ENCODE measurements at regions not wholly inside any gene's neighbourhood (a gene's known extent, or its start where the extent isn't known, plus 50 kb on each side); places are given as distances from the start of the nearest gene placed in this dataset.

DNA sequence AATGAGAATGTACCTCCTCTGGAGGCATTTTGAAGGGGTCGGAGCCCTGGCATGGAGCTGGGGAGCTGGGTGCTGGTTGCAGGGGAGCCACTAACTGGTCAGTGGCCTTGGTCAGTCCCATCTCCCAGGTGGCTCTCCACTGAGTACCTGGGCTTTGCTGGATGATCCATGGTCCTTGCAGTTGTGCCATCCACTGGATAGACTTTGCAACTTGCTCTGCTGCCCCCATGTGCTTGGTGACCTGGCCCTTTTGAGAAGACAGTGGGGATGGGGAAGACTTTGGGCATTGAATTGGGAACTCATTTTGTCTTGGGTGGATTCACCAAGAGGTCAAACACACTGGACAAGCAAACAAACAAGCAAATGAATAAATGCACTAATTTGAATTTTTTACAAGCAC, 263.9 kb downstream of the MYCN start:
- H3K79me2 ChIP-seq: no peaks in the 10 kb centered on the region
- H3K27ac ChIP-seq: no peak overlapping the region
- H3K9ac ChIP-seq: no peak overlapping the region
- H3K9me3 ChIP-seq (ENCODE audit: control insufficient read depth, low read length): no peaks in the 10 kb centered on the region
- no peaks in the 10 kb centered on the region for H3K36me3 ChIP-seq (ENCODE audit: control insufficient read depth, insufficient read depth, low read length)
- no peaks in the 10 kb centered on the region for H3K27me3 ChIP-seq (ENCODE audit: control insufficient read depth, insufficient read depth, low read length)
- H3K4me1 ChIP-seq: no peaks in the 10 kb centered on the region
- no peak overlapping the region for H3K4me3 ChIP-seq (ENCODE audit: low read depth, low read length)
- TF ChIP-seq, protein P1, sequence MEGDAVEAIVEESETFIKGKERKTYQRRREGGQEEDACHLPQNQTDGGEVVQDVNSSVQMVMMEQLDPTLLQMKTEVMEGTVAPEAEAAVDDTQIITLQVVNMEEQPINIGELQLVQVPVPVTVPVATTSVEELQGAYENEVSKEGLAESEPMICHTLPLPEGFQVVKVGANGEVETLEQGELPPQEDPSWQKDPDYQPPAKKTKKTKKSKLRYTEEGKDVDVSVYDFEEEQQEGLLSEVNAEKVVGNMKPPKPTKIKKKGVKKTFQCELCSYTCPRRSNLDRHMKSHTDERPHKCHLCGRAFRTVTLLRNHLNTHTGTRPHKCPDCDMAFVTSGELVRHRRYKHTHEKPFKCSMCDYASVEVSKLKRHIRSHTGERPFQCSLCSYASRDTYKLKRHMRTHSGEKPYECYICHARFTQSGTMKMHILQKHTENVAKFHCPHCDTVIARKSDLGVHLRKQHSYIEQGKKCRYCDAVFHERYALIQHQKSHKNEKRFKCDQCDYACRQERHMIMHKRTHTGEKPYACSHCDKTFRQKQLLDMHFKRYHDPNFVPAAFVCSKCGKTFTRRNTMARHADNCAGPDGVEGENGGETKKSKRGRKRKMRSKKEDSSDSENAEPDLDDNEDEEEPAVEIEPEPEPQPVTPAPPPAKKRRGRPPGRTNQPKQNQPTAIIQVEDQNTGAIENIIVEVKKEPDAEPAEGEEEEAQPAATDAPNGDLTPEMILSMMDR (IDR thresholded peaks at IDR 0.05): no peak
- H2AFZ ChIP-seq: no peak overlapping the region
- no peak overlapping the region for H3K4me2 ChIP-seq (ENCODE audit: low read length)

DNA sequence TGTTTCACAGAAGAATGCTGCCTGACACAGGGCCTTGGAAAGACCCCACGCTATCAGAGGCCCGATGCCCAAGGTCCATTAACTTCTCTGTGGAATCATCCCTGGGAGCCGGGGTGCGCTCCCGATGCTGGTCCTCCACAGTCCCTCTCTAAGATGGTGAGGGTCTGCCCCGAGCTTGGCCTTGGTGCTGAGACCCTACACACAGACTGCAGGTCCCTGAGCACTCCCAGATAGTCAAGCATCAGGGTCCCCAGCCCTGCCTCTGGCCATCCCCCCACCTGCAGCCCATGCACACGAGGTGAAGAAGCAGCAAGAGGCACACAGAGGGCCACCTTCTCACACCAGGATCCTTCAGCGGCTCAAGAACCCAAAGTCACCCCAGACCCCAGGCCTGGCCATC, 263.3 kb downstream of the MYCN start:
- H3K9ac ChIP-seq: no peak overlapping the region
- no peaks in the 10 kb centered on the region for H3K36me3 ChIP-seq (ENCODE audit: control insufficient read depth, insufficient read depth, low read length)
- H3K27ac ChIP-seq: no peak overlapping the region
- no peaks in the 10 kb centered on the region for H3K27me3 ChIP-seq (ENCODE audit: control insufficient read depth, insufficient read depth, low read length)
- no peaks in the 10 kb centered on the region for H3K79me2 ChIP-seq
- H3K4me2 ChIP-seq (ENCODE audit: low read length): no peak overlapping the region
- no peak overlapping the region for H3K4me3 ChIP-seq (ENCODE audit: low read depth, low read length)
- no peaks in the 10 kb centered on the region for H3K4me1 ChIP-seq
- H3K9me3 ChIP-seq (ENCODE audit: control insufficient read depth, low read length): no peaks in the 10 kb centered on the region
- TF ChIP-seq, protein P1 (IDR thresholded peaks at IDR 0.05): no peak
- H2AFZ ChIP-seq: no peak overlapping the region

DNA sequence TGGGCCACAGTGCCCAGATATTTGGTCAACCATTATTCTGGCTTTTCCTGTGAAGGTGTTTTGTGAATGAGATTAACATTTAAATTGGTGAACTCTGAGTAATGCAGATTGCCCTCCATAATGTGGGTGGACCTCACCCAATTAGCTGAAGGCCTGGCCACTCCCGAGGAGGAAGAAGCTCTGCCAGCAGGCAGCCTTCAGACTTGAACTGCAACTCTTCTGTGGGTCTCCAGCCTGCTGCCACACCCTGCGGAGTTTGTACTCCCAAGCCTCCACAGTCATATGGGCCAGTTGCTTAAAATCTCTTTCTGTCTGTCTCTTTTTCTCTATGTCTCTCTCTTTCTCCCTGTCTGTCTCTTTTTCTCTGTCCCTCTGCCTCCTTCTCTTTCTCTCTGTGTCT, 262.7 kb downstream of the MYCN start:
- Histone ChIP-seq H3K27ac (no peak overlapping the region), H3K27me3 (ENCODE audit: control insufficient read depth, insufficient read depth, low read length) (no peaks in the 10 kb centered on the region)

DNA sequence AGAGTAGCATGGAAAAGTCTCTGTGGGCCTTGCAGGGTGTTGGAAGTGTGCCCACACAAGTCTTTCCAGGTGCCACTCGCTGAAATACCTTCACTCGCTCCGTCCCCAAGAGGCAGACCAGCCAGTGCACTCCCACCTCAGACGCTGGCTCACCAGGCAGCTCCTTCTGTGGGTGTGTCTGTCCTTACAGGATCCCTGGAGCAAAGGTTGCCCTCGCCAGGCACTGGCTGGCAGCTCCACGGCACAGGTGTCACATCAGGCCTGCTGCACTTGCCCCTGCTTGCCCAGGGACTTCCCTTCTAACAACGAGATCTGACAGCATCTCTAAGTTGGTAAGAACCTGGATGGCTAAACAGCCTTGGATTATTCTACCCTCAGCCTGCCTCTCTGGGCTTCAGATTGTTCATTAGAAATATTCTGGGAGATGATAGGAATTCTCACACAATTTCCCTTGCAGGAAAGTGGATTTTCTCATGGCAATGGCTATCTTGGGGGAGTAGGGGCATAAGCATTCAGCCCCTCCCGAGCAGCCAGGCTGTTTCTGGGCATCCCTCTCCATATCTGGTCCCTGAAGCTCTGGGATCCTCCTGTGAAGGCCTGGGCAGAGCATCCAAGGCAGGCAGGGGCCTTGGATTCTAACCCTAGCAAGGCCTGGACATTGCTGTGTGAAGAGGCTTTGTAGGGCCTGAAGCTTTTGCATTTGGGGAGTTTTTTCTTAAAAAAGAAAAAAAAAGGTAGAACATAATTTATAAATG, 262.1 kb downstream of the MYCN start:
- H3K9ac ChIP-seq: no peak overlapping the region
- no peak overlapping the region for H3K4me2 ChIP-seq (ENCODE audit: low read length)
- H3K27me3 ChIP-seq (ENCODE audit: control insufficient read depth, insufficient read depth, low read length): no peaks in the 10 kb centered on the region
- no peak overlapping the region for H3K27ac ChIP-seq
- TF ChIP-seq, protein P1 (IDR thresholded peaks at IDR 0.05): no peak
- H3K79me2 ChIP-seq: no peaks in the 10 kb centered on the region
- H3K9me3 ChIP-seq (ENCODE audit: control insufficient read depth, low read length): no peaks in the 10 kb centered on the region
- no peak overlapping the region for H3K4me3 ChIP-seq (ENCODE audit: low read depth, low read length)
- no peaks in the 10 kb centered on the region for H3K36me3 ChIP-seq (ENCODE audit: control insufficient read depth, insufficient read depth, low read length)
- no peak overlapping the region for H2AFZ ChIP-seq
- H3K4me1 ChIP-seq: no peaks in the 10 kb centered on the region

More for the DNA sequence above, 262.7 kb downstream of the MYCN start:
- Histone ChIP-seq H3K4me1 (no peaks in the 10 kb centered on the region), H2AFZ (no peak overlapping the region), H3K79me2 (no peaks in the 10 kb centered on the region), H3K36me3 (ENCODE audit: control insufficient read depth, insufficient read depth, low read length) (no peaks in the 10 kb centered on the region), H3K9me3 (ENCODE audit: control insufficient read depth, low read length) (no peaks in the 10 kb centered on the region), H3K4me3 (ENCODE audit: low read depth, low read length) (no peak overlapping the region), H3K4me2 (ENCODE audit: low read length) (no peak overlapping the region), H3K9ac (no peak overlapping the region)
- TF ChIP-seq, protein P1 (IDR thresholded peaks at IDR 0.05): no peak

DNA sequence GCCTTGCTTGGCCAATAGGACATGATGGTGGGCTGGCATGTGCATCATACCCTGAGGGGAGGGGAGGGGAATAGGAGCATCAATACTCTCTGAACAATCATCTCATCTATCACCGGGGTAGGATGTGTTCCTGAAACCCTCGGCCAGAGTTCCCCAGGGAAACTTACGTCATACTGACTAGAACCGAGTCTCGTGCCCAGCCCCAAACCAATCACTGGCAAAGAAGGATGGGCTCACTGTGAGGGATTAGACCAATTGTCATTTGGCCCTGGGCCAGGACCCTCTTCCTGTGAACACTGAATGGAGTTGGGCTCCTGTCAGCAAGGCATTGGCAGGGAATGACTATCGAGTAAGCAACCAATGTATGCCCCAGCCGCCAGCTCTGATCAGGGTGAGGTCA, 261.5 kb downstream of the MYCN start:
- H2AFZ ChIP-seq: no peak overlapping the region
- no peak overlapping the region for H3K4me2 ChIP-seq (ENCODE audit: low read length)
- no peaks in the 10 kb centered on the region for H3K79me2 ChIP-seq
- H3K27ac ChIP-seq: no peak overlapping the region
- H3K9ac ChIP-seq: no peak overlapping the region
- no peaks in the 10 kb centered on the region for H3K36me3 ChIP-seq (ENCODE audit: control insufficient read depth, insufficient read depth, low read length)
- no peak overlapping the region for H3K4me3 ChIP-seq (ENCODE audit: low read depth, low read length)
- H3K27me3 ChIP-seq (ENCODE audit: control insufficient read depth, insufficient read depth, low read length): no peaks in the 10 kb centered on the region
- TF ChIP-seq, protein P1 (IDR thresholded peaks at IDR 0.05): no peak
- no peaks in the 10 kb centered on the region for H3K4me1 ChIP-seq
- no peaks in the 10 kb centered on the region for H3K9me3 ChIP-seq (ENCODE audit: control insufficient read depth, low read length)
